GM12864 (cell line): ENCODE measurements at regions not wholly inside any gene's neighbourhood (a gene's known extent, or its start where the extent isn't known, plus 50 kb on each side); places are given as distances from the start of the nearest gene placed in this dataset.
"Not testable (repeated sequence)": the region's sequence is repeated elsewhere in the genome, so short reads cannot be mapped to it uniquely, and the experiment has no call there.

Source experiments
- DNase-seq: peaks from one replicate; pipeline ENCODE4 v3.0.0-alpha.2; 2011; ENCODE audit warnings: low read depth
- H3K4me3 ChIP-seq: 2 replicates; pipeline ENCODE4 v1.5.1; 2011; ENCODE audit warnings: mild to moderate bottlenecking, low read depth, low read length, control low read depth
- CTCF ChIP-seq: IDR thresholded peaks from 2 replicates; pipeline ENCODE4 v1.5.1; 2011; ENCODE audit warnings: low read depth, mild to moderate bottlenecking, moderate library complexity, low read length, control low read depth, inconsistent platforms; ENCODE audit errors: missing control alignments

- DNase-seq: no peak
- TF ChIP-seq CTCF: no peak
- H3K4me3 ChIP-seq: no peak overlapping the region
Observed at GRCh38 chr4:31877429-31877828, 1157.3 kb downstream of the PCDH7 start.

- DNase-seq, H3K4me3 ChIP-seq: not testable (repeated sequence)
Observed at GRCh38 chr4:31880837-31881236, 1160.7 kb downstream of the PCDH7 start.

- no peak for TF ChIP-seq CTCF
- no peak overlapping the region for H3K4me3 ChIP-seq
- DNase-seq: no peak
Observed at GRCh38 chr4:31896349-31896748, 1176.2 kb downstream of the PCDH7 start.

- DNase-seq: no peak
- TF ChIP-seq CTCF: no peak
- no peak overlapping the region for H3K4me3 ChIP-seq
Observed at GRCh38 chr4:31905363-31905762, 1185.2 kb downstream of the PCDH7 start.

- no peak for TF ChIP-seq CTCF
Observed at GRCh38 chr4:31908261-31908660, 1188.1 kb downstream of the PCDH7 start.

GRCh38 chr4:31917334-31917733, 1197.2 kb downstream of the PCDH7 start:
- DNase-seq: no peak
- no peak for TF ChIP-seq CTCF
- H3K4me3 ChIP-seq: no peak overlapping the region

More at GRCh38 chr4:31908261-31908660, 1188.1 kb downstream of the PCDH7 start:
- no peak for DNase-seq
- no peak overlapping the region for H3K4me3 ChIP-seq

GRCh38 chr4:31918891-31919290, 1198.7 kb downstream of the PCDH7 start:
- no peak for TF ChIP-seq CTCF
- no peak overlapping the region for H3K4me3 ChIP-seq
- DNase-seq: no peak

- no peak for TF ChIP-seq CTCF
- no peak for DNase-seq
- no peak overlapping the region for H3K4me3 ChIP-seq
Observed at GRCh38 chr4:31923634-31924033, 1203.5 kb downstream of the PCDH7 start.
